ENCODE measurements at regions not wholly inside any gene's neighbourhood (a gene's known extent, or its start where the extent isn't known, plus 50 kb on each side); places are given as distances from the start of the nearest gene placed in this dataset.

DNA sequence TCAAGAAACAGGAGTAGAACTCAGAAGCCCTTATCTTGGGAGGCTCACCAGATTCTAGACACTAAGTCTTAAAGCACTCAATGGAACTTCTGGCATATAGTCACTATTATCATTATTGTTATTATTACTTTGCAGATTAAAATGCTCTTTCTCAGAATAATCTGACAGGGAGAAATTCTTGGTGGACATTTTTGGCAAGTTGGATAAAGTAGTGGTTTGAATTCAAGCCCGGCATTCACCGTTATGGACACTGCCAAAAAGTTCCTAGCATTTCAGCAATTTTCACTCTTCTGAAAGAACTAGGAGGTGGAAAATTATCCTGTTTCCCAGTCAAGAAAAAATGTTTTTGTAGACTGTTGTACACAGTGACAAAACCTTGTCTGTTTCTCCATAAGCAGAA is 179.6 kb upstream of the ISX start:
- Mint-ChIP-seq H3K4me3 (no peak overlapping the region), H3K4me1 (no peaks in the 10 kb centered on the region), H3K36me3 (ENCODE audit: low read depth) (no peaks in the 10 kb centered on the region), H3K27ac (no peak overlapping the region), H3K27me3 (no peaks in the 10 kb centered on the region), H3K9me3 (peaks cover 14% of the 10 kb centered on the region)
- CTCF ChIA-PET: no interaction called here
- DNase-seq: no peak
- POLR2A ChIA-PET: no interaction called here

DNA sequence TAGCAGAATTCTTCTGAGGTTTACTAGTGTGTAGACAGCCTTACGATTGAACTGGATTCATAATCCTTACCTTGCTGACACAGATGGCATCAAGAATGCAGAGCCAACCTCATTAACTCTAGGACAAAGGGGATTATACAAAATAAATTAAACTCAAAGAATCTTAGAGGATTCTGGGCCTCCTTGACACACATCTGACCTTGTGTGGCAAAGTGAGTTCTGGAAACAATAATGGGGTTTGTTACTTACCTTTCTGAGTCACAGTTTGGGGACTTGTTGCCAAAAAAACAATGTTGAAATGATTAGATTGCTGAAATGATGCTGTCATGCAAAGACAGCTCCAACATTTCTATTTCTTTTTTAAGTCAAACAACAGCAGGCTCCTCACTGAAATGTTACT is 179.1 kb upstream of the ISX start:
- peaks cover 16% of the 10 kb centered on the region for H3K9me3 Mint-ChIP-seq
- H3K27ac Mint-ChIP-seq: no peak overlapping the region
- no peaks in the 10 kb centered on the region for H3K36me3 Mint-ChIP-seq (ENCODE audit: low read depth)
- no peak for DNase-seq
- ChIA-PET POLR2A (no interaction called here), CTCF (no interaction called here)
- H3K4me3 Mint-ChIP-seq: no peak overlapping the region
- H3K4me1 Mint-ChIP-seq: no peaks in the 10 kb centered on the region
- H3K27me3 Mint-ChIP-seq: no peaks in the 10 kb centered on the region

DNA sequence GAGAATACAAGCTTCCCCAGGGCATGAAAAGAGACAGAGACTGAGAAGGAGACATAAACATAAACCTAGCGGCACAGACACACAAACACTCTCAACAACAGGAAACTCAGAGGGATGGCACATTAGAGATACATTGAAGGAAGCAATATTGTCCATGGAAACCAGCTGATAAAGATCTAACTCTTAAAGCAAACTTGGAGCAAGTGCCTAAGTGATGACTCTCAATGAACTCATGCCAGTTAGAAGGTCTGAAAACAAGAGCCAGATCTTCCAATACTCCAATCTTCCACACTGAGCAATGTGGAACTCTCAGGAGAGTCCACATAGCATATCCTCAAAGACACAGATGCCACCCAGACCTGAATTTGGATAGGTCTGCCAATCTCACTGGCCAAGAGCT is 168.8 kb upstream of the ISX start:
- POLR2A ChIA-PET: no interaction called here

DNA sequence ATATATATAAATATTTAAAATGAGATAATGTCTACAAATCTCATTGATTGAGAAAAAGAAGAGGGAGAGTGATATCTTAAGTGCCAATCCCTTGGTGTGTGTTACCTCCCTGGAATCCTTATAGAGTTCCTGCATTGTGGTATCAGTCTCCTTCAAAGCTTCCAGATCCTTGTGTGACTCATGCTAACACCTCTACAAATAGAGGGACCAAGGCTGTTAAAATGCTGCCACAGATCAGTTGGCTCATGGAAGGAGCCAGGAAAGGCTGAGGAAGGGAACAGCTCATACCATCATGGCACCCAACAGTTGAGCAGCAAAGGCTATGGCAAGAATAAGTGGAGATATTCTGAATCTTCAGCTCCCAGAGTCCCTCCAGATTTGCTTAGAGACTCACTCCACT is 163.6 kb upstream of the ISX start:
- H3K27ac Mint-ChIP-seq: no peak overlapping the region
- no peaks in the 10 kb centered on the region for H3K9me3 Mint-ChIP-seq
- POLR2A ChIA-PET: no interaction called here
- no peak overlapping the region for H3K4me3 Mint-ChIP-seq
- CTCF ChIA-PET: no interaction called here
- H3K27me3 Mint-ChIP-seq: no peaks in the 10 kb centered on the region
- no peaks in the 10 kb centered on the region for H3K36me3 Mint-ChIP-seq (ENCODE audit: low read depth)
- DNase-seq: no peak
- H3K4me1 Mint-ChIP-seq: no peaks in the 10 kb centered on the region

More for the DNA sequence above, 168.8 kb upstream of the ISX start:
- H3K4me3 Mint-ChIP-seq: no peak overlapping the region
- no peak overlapping the region for H3K27ac Mint-ChIP-seq
- no peaks in the 10 kb centered on the region for H3K36me3 Mint-ChIP-seq (ENCODE audit: low read depth)
- no peak for DNase-seq
- H3K9me3 Mint-ChIP-seq: peaks cover 2% of the 10 kb centered on the region
- H3K4me1 Mint-ChIP-seq: no peaks in the 10 kb centered on the region
- H3K27me3 Mint-ChIP-seq: no peaks in the 10 kb centered on the region
- CTCF ChIA-PET: interaction anchor here (1.1 kb wide), 1 partner anchor 25 kb away, joined by 3 read pairs; no protein-coding TSS in a partner anchor

DNA sequence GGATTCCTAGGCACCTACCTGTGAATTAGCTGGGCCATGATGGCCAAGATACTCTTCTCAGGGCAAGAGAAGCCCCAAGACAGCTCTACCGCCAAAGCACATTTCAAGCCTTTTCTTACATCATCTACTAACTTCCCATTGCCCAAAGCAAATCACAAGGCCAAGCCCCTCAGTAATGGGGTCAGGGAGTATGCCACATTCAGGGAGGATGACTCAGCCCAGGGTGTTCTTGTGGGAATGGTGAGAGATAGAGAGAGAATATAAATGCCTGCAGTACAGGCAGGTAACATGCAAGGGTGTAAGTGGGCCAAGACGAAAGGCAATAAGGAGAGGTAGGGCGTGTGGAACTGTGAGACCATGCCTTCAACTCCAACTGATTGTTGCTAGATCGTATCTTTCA is 162.5 kb upstream of the ISX start:
- ChIA-PET CTCF (no interaction called here), POLR2A (no interaction called here)
- no peaks in the 10 kb centered on the region for H3K4me1 Mint-ChIP-seq
- H3K4me3 Mint-ChIP-seq: no peak overlapping the region
- no peaks in the 10 kb centered on the region for H3K27me3 Mint-ChIP-seq
- H3K27ac Mint-ChIP-seq: no peak overlapping the region
- H3K36me3 Mint-ChIP-seq (ENCODE audit: low read depth): no peaks in the 10 kb centered on the region
- no peak for DNase-seq
- H3K9me3 Mint-ChIP-seq: no peaks in the 10 kb centered on the region

DNA sequence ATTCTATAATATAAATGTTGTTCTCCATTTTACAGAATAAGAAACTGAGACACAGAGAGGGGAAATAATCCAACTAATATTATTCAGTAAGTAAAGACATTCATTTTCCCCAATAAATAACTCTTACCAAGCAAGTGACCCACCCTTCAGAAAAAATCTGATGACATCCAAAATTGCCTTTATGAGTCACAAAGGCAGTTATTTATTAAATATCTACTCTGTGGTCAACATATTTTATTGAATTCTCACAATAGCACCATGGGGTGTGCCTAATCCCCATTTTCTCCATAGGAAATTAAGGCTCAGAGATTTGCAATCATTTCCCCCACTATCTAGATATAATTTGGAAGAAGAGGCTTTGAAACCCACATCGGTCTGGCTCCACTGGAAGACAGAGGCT is 161.5 kb upstream of the ISX start:
- ChIA-PET POLR2A (no interaction called here), CTCF (no interaction called here)
- no peaks in the 10 kb centered on the region for H3K4me1 Mint-ChIP-seq
- H3K36me3 Mint-ChIP-seq (ENCODE audit: low read depth): no peaks in the 10 kb centered on the region
- DNase-seq: no peak
- H3K9me3 Mint-ChIP-seq: no peaks in the 10 kb centered on the region
- no peaks in the 10 kb centered on the region for H3K27me3 Mint-ChIP-seq
- H3K27ac Mint-ChIP-seq: no peak overlapping the region
- no peak overlapping the region for H3K4me3 Mint-ChIP-seq

DNA sequence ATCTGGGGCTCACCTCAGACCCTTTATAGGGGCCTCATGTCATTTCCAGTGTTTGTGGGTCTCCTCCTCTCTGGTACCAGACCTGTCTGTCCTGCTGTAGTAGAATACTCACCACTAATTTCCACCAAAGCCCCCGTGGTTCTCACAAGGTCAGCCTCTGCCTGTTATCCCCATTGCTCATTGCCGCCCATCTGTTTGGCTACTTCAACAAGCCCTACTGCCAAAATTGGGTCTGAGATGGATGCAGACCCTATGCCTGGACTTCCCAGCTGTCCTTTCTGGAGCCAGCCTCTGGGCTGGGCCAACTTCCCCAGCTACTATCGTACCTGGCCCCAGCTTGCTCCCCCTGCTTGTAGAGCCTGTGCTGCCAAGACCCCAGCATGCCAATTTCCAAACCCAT is 152.1 kb upstream of the ISX start:
- Mint-ChIP-seq H3K4me1 (no peaks in the 10 kb centered on the region), H3K4me3 (no peak overlapping the region), H3K9me3 (peaks cover 2% of the 10 kb centered on the region), H3K27me3 (no peaks in the 10 kb centered on the region), H3K36me3 (ENCODE audit: low read depth) (no peaks in the 10 kb centered on the region), H3K27ac (no peak overlapping the region)
- ChIA-PET CTCF (no interaction called here), POLR2A (no interaction called here)
- no peak for DNase-seq

DNA sequence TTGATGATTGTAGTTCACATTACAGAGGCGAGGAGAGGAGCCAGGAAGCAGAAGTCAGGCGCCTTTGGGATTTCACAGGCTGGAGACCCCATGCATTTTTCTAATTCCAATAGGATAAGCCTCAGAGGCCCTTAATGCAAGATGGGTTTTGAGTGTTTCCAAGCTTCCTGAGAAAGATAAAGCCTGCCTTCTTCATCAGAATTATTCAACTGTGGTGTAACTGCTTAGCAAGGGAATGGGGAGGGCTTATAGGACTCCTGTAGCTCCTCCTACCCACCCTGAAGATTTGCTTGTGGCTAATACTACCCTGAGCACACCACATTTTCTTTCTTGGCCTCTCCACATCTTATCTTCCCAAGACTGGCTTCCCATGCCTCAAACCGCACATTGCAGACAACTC is 151.1 kb upstream of the ISX start:
- no peak overlapping the region for H3K4me3 Mint-ChIP-seq
- no peak overlapping the region for H3K27ac Mint-ChIP-seq
- peaks cover 2% of the 10 kb centered on the region for H3K9me3 Mint-ChIP-seq
- POLR2A ChIA-PET: interaction anchor here (0.6 kb wide), 1 partner anchor 402 kb away, joined by 4 read pairs; no protein-coding TSS in a partner anchor
- no peaks in the 10 kb centered on the region for H3K36me3 Mint-ChIP-seq (ENCODE audit: low read depth)
- CTCF ChIA-PET: no interaction called here
- no peak for DNase-seq
- no peaks in the 10 kb centered on the region for H3K27me3 Mint-ChIP-seq
- H3K4me1 Mint-ChIP-seq: no peaks in the 10 kb centered on the region

DNA sequence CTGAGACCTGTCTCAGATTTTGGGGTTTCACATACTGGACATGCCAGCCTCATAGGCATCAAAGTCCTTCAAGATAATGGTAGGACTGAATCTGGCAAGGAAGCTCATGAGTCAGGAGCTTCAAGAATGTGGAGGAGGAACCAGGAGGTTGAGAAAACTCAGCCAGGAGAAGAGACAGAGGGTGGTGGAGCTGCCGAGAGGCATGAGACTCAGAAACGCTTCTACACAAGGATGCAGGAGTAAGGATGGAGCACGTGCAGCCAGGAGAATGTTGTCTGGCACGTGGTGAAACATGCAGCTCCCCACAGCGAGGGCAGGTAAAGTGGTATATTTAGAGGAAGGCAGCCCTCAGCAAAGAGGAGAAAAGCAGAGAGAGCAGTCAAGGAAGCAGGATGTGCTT is 148.7 kb upstream of the ISX start:
- no peak overlapping the region for H3K27ac Mint-ChIP-seq
- CTCF ChIA-PET: no interaction called here

DNA sequence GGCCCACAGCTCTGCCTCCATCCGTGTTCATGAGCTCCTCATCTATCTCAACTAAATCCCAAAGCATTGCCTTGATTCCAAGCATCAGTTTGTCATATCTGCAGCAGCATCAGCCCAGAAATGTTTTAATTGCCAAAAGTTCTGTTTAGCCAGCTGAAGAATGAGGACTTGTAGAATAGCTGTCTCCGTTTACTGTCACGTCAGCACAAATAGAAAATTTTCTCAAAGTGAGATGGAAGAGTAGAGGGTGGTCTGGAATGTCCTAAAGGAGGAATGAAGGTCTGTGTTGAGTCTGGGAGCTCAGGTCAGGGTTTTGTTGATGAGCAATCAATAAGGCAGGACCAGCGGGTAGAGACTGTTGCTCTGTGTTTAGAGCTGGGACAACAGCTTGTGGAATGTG is 134.9 kb upstream of the ISX start:
- POLR2A ChIA-PET: no interaction called here

More for the DNA sequence above, 148.7 kb upstream of the ISX start:
- POLR2A ChIA-PET: no interaction called here
- Mint-ChIP-seq H3K9me3 (no peaks in the 10 kb centered on the region), H3K27me3 (no peaks in the 10 kb centered on the region), H3K4me3 (no peak overlapping the region), H3K4me1 (no peaks in the 10 kb centered on the region), H3K36me3 (ENCODE audit: low read depth) (no peaks in the 10 kb centered on the region)
- DNase-seq: no peak

DNA sequence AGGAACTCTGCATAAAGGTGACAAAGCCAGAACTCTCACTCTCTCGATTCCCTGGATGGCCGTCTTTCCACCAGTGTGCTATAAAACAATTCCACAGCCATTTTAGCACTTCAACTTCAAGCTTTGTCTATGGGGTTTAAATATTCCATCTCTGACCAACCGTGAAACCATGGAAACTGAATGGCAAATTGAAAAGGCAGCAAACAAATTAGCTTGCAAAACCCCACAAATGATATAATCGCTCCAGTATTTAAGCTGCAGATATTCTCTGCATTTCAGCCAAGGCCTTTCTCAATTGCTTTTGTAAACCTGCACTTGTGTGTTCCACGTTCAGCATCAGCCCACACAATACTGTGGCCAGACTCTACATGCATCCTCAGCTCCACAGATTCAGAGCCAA is 131.7 kb upstream of the ISX start:
- Mint-ChIP-seq H3K27me3 (no peaks in the 10 kb centered on the region), H3K27ac (no peak overlapping the region), H3K9me3 (no peaks in the 10 kb centered on the region), H3K36me3 (ENCODE audit: low read depth) (no peaks in the 10 kb centered on the region), H3K4me1 (no peaks in the 10 kb centered on the region), H3K4me3 (no peak overlapping the region)
- DNase-seq: no peak
- POLR2A ChIA-PET: no interaction called here
- CTCF ChIA-PET: interaction anchor here (1.2 kb wide), 1 partner anchor 18 kb away, joined by 4 read pairs; no protein-coding TSS in a partner anchor

More for the DNA sequence above, 134.9 kb upstream of the ISX start:
- Mint-ChIP-seq H3K4me1 (no peaks in the 10 kb centered on the region), H3K27me3 (no peaks in the 10 kb centered on the region), H3K4me3 (no peak overlapping the region), H3K9me3 (peaks cover 5% of the 10 kb centered on the region), H3K36me3 (ENCODE audit: low read depth) (no peaks in the 10 kb centered on the region), H3K27ac (no peak overlapping the region)
- CTCF ChIA-PET: interaction anchor here (1.5 kb wide), 1 partner anchor 11 kb away, joined by 3 read pairs; no protein-coding TSS in a partner anchor
- no peak for DNase-seq

DNA sequence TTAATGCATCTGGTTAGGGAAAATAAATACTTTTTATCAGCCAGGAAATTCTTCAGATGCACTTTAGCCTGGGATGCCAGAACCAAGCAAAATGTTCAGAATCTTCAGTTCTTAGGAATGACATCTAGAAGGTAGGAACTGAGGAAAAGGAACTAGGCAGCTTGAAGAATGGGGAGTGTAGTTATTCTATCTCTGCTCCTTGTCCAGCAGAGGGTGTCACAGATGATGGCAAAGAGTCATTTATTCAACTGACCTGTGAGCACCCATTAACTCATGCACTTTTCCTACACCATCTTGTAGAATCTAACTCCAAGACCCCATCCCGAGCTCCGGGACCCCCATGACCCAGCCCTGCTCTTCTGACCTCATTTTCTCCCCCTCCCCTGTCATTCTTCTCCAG is 122.1 kb upstream of the ISX start:
- no peak for DNase-seq
- Mint-ChIP-seq H3K36me3 (ENCODE audit: low read depth) (no peaks in the 10 kb centered on the region), H3K4me1 (no peaks in the 10 kb centered on the region), H3K27me3 (no peaks in the 10 kb centered on the region), H3K4me3 (no peak overlapping the region), H3K27ac (no peak overlapping the region), H3K9me3 (peaks cover 5% of the 10 kb centered on the region)
- ChIA-PET CTCF (no interaction called here), POLR2A (no interaction called here)

DNA sequence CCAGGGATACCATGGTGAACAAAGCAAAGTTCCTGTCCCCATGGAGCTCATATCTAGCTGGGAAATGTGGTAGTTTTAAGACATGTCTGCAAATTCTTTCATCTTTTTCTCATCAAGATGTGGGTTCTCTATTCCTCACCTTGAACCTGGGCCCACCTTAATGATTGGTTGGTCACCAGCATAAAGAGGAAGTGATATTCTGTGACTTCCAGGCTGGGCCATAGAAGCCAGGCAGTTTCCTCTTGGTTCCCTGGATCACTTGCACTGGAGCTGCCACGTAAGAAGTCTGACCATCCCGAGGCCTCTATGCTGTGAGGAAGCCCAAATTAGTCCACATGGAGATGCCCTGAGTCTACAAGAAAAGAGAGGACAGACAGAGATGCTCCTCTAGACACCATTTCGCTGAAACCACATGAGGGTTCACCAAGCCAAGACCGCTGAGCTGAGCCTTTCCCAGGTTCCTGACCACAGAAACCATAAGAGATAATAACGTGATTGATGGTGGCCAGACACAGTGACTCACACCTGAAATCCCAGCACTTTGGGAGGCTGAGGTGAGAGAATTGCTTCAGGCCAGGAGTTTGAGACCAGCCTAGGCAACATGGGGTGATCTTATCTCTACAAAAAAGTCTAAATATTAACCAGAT is 119.5 kb upstream of the ISX start:
- Mint-ChIP-seq H3K27me3 (no peaks in the 10 kb centered on the region), H3K36me3 (ENCODE audit: low read depth) (no peaks in the 10 kb centered on the region), H3K9me3 (no peaks in the 10 kb centered on the region), H3K4me1 (no peaks in the 10 kb centered on the region), H3K27ac (no peak overlapping the region), H3K4me3 (no peak overlapping the region)
- no peak for DNase-seq
- CTCF ChIA-PET: interaction anchor here (0.5 to 0.7 kb wide), 2 partner anchors 496 to 1119 kb away, joined by 3 read pairs; no protein-coding TSS in a partner anchor
- POLR2A ChIA-PET: no interaction called here

DNA sequence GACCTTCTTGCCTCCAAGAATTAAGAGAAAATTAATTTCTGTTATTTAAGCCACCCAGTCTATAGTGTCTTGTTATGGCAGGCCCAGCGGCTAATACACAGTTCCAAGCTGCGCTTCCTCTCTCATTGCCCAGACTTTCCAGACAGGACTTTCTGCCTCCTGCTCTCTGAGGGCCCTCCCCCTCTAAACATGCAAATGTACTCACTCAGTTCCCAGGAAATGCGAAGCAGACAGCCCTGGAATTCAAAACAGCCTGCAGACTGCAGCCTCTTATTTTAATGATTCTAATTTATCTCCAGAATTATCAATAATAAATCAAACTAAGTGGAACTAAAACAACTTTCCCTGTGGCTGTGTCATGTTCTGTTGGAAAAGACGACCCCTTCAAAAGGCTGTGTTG is 115.5 kb upstream of the ISX start:
- H3K9me3 Mint-ChIP-seq: no peaks in the 10 kb centered on the region
- CTCF ChIA-PET: interaction anchor here (1.0 kb wide), 1 partner anchor 32 kb away, joined by 3 read pairs; no protein-coding TSS in a partner anchor
- no peak overlapping the region for H3K27ac Mint-ChIP-seq
- H3K4me3 Mint-ChIP-seq: no peak overlapping the region
- no peaks in the 10 kb centered on the region for H3K27me3 Mint-ChIP-seq
- H3K4me1 Mint-ChIP-seq: no peaks in the 10 kb centered on the region
- no peaks in the 10 kb centered on the region for H3K36me3 Mint-ChIP-seq (ENCODE audit: low read depth)
- DNase-seq: no peak
- POLR2A ChIA-PET: no interaction called here

Data from activated CD4-positive, alpha-beta T cell treated with anti-CD3 and anti-CD28 coated beads, Interleukin-2, amount 10 ng/mL, durations not matched to agents 7 days and 5 days (primary cell).